GM18499 (cell line): ENCODE measurements at regions not wholly inside any gene's neighbourhood (a gene's known extent, or its start where the extent isn't known, plus 50 kb on each side); places are given as distances from the start of the nearest gene placed in this dataset.
A peak's percentile ranks its signal among the peaks of the same experiment; 100 is the strongest.

Experiments
- ATAC-seq: cut with Tn5 transposase; IDR thresholded peaks from one replicate; pipeline ENCODE4 v1.9.1; 2021; ENCODE audit warnings: moderate number of reproducible peaks; ENCODE audit not compliant: insufficient read depth, unreplicated experiment

- ATAC-seq, result no peak
These were observed 302.6 kb upstream of the TAS2R1 start for GRCh38 chr5:9932770-9933169.

GRCh38 chr5:9930156-9930555, 300.0 kb upstream of the TAS2R1 start:
- ATAC-seq, result no peak

- ATAC-seq, result no peak
These were observed 298.2 kb upstream of the TAS2R1 start for GRCh38 chr5:9928326-9928725.

DNA sequence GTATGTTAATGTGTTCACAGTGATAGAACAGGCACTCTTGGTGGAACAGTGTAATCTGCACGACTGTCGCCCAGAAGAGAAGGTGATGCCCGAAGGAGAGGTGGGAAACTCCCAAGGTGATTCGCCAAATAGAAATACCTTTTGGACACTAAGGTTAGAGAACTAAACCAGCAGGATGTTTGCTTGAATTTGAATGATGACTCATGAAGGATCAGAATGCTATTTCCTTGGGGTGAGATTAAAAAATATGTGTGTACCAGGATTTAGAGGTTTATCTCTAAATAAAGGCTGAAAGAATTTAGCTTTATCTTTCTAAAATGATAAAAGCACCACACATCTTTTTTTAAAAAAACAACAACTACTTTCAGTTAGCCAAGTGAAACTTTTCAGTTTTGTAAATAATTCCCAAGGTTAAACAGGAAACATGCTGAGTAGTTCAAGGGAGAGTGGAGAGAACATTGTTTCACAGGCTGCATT, 297.4 kb upstream of the TAS2R1 start:
- ATAC-seq, result no peak

DNA sequence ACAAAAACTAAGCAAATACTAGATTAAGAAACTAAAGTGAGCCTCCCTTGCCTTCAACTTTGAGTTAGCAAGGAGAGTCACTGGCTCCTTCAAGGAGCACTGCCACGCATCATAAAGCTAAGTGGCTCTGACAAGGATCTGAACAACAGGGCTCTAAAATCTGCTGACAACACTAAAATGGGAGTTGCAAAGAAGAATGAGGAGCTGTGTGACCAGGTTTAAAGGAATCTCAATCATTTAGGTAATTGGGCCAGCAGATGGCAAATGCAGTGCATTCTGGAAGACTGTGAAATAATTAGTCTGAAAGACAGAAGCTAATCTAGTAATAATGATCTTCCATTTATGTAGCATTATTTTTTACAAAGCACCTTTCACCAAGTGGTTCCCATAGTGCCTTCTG, 297.0 kb upstream of the TAS2R1 start:
- no peak for ATAC-seq

GRCh38 chr5:9924614-9925013, 294.5 kb upstream of the TAS2R1 start:
- peak; percentile 94 for ATAC-seq

DNA sequence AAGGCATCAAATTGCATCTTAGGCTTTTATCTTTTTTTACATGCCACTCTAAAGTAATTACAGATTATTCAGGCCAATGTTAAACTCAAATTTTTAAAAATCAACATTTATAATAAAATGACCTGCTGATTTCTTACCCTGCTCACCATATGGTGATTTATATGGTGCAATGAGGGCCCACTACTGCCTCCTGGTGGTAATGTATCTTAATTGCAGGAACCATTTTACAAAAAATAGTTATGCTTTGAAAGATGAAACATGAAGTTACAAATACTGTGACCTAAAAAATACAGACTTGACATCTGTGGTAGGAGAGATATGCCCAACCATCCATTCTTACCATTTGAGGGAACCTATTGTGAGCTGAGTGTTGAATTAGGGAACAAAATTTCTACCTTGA, 292.6 kb upstream of the TAS2R1 start:
- ATAC-seq, result no peak

DNA sequence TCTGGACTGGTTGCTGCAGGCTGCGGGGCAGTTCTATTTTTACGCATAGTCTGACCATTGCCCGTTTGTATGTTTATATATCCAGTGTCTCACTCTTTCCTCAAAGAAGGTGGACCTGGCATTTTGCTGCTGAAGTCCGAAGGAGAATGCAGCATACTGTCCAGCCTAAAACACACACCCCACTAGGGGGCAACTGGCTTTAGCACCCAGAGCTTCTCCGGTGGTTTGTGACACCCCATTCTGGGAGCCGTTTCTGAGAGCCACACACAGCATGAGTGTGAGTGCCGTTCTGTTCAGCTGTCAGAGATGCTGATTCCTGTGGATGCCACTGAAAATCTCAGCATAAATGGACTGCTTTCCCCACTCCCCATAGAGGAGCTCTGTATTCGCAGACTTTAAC, 290.5 kb upstream of the TAS2R1 start:
- no peak for ATAC-seq

DNA sequence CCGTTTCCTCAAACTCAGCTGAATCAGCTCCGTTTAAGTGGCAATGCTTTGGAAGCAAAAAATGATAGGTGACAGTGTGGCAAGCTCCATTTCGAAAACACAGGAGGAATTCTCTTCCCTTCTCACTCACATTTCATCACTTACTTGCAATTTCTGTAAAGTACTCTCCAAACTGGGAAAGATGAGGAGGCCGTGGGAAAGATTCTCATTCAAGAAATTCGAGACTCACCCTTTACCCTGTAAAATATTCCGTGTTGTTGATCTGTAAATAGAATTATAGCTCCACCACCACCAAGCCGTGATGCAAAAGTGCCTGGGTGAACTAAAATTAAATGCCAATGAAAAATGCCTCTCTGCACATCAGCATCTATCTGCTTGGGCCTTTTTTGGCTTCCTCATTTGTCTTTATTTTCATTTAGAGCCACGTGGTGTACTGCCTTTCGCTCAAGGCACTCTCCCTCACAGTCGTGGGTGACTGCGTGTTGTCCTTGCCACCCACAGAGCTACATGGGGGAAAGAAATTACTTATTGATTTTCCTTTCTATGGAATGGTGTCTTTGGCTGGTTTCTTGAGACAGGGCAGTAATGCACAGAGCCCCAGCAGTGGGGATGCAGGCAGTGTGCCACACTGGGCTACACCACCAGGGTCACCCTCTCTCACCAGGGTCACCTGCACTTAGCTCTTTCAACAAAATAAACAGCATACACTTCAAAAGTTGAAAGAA, 289.3 kb upstream of the TAS2R1 start:
- ATAC-seq, result no peak

GRCh38 chr5:9905661-9906060, 275.5 kb upstream of the TAS2R1 start:
- ATAC-seq, result no peak

GRCh38 chr5:9903801-9904200, 273.6 kb upstream of the TAS2R1 start:
- ATAC-seq, result no peak

DNA sequence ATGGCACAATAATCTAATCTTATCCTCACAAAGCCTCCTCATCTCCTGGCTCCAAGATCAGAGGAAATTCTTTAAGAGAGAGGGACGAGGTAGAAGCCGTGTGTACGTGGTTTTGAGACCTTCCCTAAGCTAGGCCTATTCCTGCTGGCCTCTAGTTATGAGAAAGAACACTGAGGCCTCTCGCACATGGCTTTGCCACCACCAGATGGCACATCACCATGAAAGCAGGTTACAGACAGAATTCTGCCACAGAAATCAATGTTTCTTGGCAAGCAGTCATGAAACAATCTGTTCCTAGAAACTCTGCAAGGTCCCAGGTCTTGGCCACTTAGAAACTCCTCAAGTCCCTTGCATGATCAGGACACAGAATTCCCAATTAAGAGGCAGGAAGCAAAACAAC, 268.2 kb upstream of the TAS2R1 start:
- ATAC-seq, result no peak

DNA sequence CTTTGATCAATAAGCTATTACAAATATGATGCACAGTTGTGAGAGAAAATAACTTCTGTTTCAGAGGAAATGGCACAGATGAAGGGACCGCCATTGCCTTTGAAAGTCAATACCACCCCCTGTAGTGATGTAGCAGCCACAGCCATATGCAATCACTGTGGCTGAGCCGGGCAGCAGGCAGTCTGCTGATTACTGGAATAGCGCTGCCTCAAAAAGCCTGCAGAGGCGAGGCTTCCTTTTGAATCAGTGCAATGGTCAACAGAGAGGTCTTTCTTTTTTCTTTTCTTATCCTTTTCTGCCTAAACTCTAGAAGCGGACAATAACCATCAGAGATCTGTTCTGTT, 265.1 kb upstream of the TAS2R1 start:
- no peak for ATAC-seq

GRCh38 chr5:9894571-9895301, 264.6 kb upstream of the TAS2R1 start:
- ATAC-seq, result no peak

DNA sequence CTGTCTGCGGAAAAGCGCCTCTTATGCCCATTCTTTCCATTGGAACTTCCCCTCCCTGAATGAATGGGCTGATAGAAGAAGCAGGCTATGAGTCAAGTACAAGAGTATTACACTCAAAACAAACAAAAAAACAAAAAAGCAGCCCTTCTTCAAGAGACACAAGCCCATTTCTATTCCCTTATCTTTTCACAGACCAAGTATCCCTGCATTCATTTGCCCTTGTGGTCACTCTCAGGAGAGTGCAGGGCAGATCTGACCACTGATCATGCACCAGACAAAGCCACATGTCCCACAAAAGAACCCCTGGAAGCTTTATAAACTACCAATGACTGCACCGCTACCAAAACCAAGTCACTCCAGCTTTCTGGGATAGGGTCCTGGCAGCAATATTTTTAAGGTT, 262.5 kb upstream of the TAS2R1 start:
- no peak for ATAC-seq

- ATAC-seq, result no peak
These were observed 259.4 kb upstream of the TAS2R1 start for GRCh38 chr5:9889511-9889910.

DNA sequence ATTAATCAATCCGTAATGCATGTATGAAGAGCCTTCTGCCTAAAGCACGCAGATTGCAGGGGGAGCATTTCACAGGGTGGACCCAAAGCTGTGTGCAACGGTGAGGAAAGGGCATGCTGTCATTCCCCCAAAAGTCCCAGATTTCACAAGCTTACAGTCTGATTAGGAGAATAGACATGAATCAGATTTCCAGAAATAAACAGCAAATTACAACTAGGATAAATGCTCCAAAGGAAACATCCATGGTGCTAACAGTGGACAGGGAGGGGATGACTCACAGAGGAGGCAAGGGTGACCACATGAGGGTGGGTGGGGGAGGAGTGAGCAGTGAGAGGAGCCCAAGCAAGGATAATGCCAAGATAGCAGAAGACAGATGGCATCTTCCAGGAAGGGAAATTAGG, 258.4 kb upstream of the TAS2R1 start:
- no peak for ATAC-seq

- ATAC-seq, result no peak
These were observed 255.0 kb upstream of the TAS2R1 start for GRCh38 chr5:9885164-9885563.

- ATAC-seq, result no peak
These were observed 248.1 kb upstream of the TAS2R1 start for GRCh38 chr5:9878206-9878605.

- ATAC-seq, result no peak
These were observed 247.3 kb upstream of the TAS2R1 start for GRCh38 chr5:9877488-9877887.

- ATAC-seq, result no peak
These were observed 246.3 kb upstream of the TAS2R1 start for GRCh38 chr5:9876451-9876850.
